Coronary artery (tissue), 2 donors: ENCODE measurements at regions not wholly inside any gene's neighbourhood (a gene's known extent, or its start where the extent isn't known, plus 50 kb on each side); places are given as distances from the start of the nearest gene placed in this dataset.

Experiments
- DNase-seq: peaks from one replicate; pipeline ENCODE4 v3.0.0-alpha.2; 2017; ENCODE audit warnings: low spot score
- H3K27ac ChIP-seq, 2 donors: fragments of 200-600 bp; sonication (generic); one replicate each; pipeline ENCODE4 v1.5.1; 2016 to 2019
- H3K4me3 ChIP-seq: fragments of 200-600 bp; sonication (generic); 2 replicates; pipeline ENCODE4 v1.5.1; 2016; ENCODE audit warnings: mild to moderate bottlenecking, moderate library complexity
- TF ChIP-seq, protein P1 (sequence below): fragments of 200-600 bp; sonication (generic); IDR thresholded peaks from one replicate; pipeline ENCODE4 v1.5.1; 2019; ENCODE audit warnings: antibody characterized with exemption

DNA sequence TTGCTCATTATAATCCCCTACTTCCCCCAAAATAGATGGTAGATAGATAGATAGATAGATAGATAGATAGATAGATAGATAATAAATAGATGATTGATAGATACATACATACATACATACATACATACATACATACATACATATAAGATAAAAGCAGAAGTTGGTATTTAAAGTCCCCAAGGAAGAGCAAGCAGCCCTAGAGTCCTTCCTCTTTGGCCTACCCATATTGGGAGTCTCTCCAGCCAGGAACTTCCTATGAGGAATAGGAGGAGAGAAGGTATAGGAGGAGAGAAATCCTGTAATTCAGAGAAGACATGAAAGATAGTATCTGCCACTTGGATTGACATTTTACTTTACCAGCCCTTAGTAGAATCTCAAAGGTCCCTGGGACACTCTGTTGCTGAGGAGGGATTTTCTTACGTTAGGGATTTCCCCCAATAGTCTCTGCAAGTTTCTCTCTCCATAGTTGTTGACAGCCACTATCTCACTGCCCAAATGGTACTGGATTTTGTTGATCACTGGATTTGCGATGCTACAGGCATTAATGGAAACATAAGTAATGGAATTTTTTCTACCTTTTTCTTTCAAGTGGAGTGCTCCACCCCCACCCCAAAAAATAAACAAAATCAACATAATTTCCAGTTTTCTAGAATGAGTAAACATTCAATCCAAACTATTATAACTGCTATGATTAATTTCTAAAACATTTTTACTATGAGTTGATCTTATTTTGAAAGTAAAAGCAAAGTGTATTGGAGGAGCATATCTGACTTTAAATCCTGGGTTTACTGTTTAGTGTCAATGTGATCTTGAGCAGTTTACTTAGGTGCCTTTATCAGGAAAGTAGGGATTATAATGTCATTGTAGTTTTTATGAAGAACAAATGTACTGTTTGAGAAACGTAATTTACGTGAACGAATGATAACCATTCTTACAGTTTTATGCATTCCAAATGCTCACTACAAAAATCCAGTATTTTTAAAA, 93.2 kb upstream of the TNFSF4 start:
- DNase-seq, result no peak
- H3K4me3 ChIP-seq, result no peak overlapping the region
- TF ChIP-seq, protein P1, sequence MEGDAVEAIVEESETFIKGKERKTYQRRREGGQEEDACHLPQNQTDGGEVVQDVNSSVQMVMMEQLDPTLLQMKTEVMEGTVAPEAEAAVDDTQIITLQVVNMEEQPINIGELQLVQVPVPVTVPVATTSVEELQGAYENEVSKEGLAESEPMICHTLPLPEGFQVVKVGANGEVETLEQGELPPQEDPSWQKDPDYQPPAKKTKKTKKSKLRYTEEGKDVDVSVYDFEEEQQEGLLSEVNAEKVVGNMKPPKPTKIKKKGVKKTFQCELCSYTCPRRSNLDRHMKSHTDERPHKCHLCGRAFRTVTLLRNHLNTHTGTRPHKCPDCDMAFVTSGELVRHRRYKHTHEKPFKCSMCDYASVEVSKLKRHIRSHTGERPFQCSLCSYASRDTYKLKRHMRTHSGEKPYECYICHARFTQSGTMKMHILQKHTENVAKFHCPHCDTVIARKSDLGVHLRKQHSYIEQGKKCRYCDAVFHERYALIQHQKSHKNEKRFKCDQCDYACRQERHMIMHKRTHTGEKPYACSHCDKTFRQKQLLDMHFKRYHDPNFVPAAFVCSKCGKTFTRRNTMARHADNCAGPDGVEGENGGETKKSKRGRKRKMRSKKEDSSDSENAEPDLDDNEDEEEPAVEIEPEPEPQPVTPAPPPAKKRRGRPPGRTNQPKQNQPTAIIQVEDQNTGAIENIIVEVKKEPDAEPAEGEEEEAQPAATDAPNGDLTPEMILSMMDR, result no peak

DNA sequence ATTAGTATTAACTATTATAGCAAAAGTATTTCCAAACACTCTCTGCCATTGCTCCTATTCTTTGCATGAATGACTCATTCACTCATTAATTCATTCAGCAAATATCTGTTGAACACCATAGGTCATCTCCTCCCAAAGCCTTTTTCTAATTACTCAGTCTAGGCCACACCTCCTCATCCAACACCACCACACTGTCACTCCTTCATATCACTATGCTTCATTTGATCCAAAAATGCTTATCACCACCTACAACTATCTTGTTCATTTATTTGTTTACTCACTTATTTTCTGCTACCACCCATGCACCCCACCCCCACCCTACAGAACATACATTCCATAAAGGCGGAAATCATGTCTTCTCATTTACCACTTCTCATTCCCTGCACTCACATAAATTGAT, 94.4 kb upstream of the TNFSF4 start:
- Histone ChIP-seq H3K27ac (no peak overlapping the region), H3K4me3 (no peak overlapping the region)
- TF ChIP-seq, protein P1, result no peak
- DNase-seq, result no peak

More for the DNA sequence above, 93.2 kb upstream of the TNFSF4 start:
- H3K27ac ChIP-seq, result no peak overlapping the region

DNA sequence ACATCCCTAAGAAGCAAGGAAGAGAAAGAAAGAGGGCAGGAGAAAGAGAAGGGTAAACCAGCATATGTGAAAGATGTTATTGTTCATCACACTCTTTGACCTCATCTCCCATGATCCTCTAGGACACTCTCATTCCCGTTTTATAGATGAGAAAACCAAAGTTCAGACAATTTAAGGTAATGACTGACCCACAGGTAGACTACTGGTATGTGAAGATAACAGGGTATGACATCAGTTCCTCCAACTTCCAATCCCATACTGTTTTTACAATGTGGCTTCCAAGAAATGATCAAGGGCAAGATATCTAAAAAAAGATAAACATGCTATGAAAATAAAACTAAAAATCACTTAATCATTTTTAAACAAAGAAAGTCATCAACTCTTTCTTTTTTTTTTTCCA, 95.2 kb upstream of the TNFSF4 start:
- TF ChIP-seq, protein P1, result no peak
- Histone ChIP-seq H3K4me3 (no peak overlapping the region), H3K27ac (no peak overlapping the region)
- DNase-seq, result no peak

DNA sequence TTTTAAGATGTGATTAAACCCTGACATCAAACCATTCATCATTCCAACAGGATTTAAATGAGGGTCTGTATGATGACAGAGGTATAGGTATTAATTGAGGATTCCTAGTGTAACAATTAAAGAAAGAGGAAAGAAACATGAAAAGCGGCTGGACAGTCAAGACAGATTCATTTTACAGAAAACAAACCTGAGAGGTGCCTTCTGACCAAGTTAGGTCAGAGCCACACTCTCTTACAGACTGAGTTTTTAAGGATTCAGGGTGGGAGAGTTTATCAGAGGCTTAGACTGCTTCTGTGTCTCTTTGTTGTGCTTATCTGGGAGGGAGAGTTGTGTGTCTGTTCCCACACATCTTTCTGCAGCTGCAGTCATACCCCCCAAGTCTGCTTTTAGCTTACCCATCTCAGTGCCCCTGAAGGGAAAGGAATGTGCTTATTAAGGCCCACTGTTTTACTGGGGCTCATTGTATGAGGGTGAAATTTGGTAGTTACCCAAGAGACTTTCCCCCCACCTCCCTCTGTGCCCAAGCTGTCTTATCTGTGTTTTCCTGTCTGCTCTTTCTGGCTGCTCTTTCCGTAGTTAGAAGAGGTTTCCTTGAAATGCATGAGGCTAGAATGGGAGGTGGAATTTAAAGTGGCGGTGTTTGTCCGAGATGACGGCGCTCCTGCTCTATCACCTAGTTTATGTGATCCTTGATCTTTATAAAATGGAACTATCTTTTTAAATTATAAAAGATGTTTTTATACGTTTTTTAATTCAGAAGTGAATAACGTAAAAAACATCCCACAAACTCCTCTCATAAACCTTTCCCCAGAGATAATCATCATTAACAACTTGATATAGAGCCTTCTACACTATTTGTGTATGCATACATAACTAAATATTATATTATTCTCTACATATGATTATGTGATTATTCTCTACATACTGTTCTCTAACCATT, 96.0 kb upstream of the TNFSF4 start:
- Histone ChIP-seq H3K4me3 (no peak overlapping the region), H3K27ac (no peak overlapping the region)
- DNase-seq, result no peak
- TF ChIP-seq, protein P1, result no peak

DNA sequence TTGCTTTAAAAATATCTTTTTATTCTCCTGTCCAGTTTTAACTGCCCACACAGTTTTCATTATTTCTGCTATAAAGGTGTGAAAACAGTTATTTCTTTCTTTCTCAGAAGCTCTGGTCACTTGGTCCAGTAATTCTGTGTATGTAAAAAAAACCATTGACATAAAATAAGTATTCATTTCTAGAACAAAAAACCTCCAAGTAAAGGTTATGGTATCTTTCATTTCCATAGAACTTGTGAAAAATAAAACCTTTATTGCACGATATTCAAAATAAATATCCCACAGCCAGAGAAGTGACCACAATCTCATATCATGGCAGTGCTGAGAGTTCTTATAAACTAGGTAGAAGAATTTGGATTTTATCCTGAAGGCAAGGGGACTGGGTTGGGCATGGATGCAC, 96.9 kb upstream of the TNFSF4 start:
- DNase-seq, result no peak
- no peak overlapping the region for H3K4me3 ChIP-seq
- H3K27ac ChIP-seq, result no peak overlapping the region
- TF ChIP-seq, protein P1, result no peak

DNA sequence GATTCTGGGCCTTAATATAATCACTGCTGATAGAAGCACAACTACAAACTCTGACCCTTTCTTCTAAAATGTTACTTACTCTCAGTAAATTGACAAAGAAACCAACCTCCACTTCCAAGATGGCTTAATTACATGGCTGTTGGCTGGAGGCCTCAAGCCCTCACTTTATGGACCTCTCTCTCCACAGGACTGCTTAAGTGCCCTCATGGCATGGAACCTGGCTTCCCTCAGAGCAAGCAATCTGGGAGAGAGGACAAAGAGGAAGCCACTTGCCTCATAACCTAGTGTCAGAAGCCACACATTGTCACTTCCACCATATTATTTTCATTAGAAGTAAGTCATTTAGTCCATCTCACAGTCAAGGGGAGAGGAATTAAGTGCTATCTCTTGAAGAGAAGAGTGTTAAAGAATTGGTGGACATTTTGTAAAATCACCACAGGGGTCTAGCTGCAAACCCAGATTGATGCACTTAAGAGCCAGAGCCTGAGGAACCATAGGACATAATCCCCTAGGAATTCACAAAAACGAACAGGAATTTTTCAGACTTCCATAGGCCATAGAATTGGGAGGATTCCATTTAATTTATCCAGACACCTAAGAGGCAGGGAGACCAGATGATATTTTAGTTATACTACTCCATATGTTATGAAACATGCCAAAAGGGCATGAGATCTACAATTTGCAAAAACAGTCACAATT, 97.5 kb upstream of the TNFSF4 start:
- TF ChIP-seq, protein P1, result no peak
- no peak overlapping the region for H3K27ac ChIP-seq
- H3K4me3 ChIP-seq, result no peak overlapping the region
- no peak for DNase-seq
